Stimulated activated CD8-positive, alpha-beta memory T cell treated with anti-CD3 and anti-CD28 coated beads, Interleukin-4, amount 100 ng/mL, for 48 hours (primary cell): ENCODE measurements at regions not wholly inside any gene's neighbourhood (a gene's known extent, or its start where the extent isn't known, plus 50 kb on each side); places are given as distances from the start of the nearest gene placed in this dataset.

ENCODE experiments used
- DNase-seq: peaks from one replicate; pipeline ENCODE4 v3.0.0-alpha.2; 2020

DNA sequence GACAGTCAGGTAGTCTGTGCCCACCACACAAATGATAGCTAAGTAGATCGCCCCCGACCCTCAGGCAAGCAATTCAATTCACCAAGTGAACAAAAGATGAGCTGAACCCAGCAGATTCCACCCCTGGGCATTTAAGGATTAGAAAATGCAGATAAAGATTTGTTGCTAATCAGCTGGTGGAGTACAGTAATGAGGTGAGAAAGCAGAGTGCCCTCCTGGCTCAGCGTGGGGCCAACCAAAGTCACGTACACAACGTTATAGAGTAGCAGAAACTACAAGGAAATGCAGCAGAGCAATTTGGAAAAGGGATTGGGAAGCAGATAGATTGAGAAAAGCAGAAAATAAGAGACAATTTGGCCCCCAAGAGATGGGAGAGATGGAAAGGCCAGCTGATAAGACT, 91.2 kb downstream of the SOX9 start:
- DNase-seq = no peak

DNA sequence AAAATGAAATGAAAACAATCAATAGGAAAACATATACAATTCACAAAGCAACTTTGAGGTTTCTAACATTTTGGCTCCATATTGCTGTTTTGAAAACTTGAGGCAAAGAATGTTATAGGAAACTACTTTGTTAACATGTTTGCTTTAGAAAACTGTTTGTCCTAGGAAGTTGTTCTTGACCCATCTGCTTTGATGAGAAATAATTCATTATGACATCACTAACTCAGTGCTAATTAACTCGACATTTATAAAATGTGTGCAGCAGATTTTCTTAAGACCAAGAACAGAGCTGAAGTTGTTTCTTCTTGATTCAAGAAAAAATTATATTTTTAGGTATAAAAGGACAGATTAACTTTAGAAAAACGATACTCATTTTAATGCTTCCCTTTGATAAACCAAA, 94.7 kb downstream of the SOX9 start:
- no peak for DNase-seq

DNA sequence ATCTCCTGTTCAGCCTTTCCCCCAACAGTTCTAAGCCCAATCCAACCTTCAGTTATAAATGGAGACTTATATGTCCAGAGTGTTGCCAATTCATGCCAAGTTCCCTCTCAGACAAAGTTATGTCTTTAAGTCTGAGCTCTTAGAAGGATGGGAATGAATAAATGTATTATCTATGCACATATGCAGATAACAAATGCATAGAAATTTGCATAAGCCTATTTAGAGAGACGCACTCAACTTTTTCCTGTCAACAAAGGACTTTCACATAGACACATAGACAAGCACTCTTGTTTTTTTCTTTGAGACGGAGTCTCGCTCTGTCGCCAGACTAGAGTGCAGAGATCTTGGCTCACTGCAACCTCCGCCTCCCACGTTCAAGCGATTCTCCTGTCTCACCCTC, 95.1 kb downstream of the SOX9 start:
- no peak for DNase-seq

DNA sequence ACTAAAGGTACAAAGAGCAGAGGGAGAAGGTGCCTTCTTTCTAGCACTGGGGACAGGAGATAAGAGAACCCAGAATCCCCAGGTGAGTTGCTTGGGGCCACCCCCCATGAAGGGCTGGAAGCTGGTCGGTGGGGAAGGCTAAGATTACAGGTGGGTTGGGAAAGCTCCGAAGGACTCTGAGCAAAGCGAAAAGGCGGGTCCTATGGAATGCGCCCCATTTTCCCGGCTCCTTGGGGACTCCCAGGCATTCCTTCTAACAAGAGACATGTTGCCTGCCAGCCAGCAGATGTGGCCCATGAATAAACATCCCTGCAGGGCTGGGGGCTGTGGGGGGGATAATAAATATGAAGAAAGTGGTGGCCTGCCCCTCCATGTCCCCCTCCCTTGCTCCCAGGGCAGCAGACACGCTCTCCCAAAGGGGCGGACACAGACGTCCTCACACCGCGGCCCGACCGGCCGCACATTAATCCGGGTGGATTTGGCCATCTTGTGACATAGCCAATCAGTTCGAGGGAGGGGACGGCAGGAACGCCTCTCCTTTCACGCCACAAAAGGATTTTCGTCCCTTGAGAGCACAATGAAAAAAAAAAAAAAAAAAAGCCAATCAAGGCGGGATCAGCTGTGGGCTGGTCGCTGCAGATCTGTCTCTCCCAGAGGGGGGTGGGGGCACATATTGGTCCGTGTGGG, 98.5 kb downstream of the SOX9 start:
- DNase-seq = no peak

DNA sequence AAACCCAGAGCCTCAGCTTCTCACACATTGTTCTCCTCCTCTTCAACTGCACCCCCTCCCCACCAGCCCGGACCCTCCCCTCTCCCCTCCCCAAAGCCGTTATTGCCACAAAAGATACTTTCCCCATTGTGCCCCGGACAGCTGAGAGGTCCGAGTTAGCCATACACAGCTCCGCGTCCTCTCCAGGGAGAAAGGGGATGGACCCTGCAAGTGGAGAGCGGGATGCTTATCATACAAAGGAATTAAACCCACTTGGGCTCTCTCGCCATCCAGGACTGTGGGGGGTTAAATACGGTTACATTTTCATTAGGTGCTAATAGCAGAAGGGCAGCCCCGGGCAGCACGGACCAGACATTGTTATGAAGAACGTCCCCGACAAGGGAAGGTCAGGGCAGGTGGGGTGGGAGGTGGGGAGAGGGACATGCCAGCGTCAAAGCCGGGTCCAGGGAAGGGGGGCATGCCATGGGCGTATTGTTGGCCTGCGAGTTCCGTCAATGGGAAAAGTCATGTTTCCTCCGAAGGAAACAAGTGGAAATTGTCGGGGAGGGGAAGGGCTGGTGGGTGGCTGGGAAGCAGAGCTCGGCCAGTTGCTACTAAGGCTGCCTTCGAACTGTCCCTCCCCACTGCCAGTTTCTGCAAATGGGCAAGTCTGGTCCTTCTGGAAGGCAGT, 99.1 kb downstream of the SOX9 start:
- DNase-seq = no peak

DNA sequence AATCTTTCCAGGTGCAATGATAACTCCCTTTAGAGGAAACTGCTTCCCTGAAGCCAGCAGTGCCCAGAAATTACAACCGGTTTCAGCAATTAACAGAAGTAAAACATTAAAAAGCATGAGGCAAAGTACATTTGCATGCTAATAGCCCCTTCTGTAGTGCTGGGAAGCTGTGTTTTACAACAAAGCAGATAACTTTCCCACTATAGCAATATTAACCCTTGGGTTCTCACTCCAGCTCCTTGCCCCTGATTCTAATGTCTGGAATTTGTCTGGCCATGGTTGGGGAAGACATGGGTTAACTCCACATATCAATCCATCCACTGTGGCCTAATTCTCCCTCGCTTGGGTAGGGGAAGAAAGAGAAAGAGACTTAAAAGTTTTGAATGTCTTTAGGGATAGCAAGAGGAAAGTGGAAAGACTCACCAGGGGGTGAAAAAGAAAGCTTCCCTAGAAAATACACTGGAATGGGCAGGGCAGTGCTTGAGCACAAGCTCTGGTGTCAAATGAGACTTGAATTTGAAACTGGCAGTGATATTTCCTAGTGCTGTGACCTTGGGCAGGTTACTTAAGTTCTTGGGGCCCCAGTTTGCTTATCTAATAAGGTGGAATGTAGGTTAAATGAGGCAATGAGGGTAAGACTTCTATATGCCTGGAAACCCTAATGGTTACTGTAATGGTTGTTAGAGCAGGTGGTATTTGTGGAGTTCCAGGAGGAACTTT, 102.0 kb downstream of the SOX9 start:
- no peak for DNase-seq

DNA sequence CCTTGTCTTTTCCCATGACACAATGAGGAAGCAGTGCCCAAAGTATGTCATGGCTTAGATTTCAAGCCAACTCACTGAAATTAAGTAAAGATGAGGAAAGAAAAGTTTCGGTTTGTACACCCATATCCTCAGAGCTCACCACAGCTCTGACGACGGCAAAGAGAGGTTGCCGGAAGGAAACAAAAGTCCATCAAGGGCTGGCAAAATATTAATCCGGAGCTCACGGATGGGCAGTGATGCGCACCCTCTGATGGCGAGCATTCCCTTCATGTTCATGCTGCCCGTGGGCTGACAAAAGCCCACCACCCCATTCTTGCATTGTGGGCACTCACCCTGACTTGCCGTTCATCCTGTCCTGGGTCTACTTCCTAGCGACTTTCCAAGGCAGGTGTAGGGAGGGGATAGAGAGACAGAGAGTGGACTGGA, 103.1 kb downstream of the SOX9 start:
- no peak for DNase-seq

DNA sequence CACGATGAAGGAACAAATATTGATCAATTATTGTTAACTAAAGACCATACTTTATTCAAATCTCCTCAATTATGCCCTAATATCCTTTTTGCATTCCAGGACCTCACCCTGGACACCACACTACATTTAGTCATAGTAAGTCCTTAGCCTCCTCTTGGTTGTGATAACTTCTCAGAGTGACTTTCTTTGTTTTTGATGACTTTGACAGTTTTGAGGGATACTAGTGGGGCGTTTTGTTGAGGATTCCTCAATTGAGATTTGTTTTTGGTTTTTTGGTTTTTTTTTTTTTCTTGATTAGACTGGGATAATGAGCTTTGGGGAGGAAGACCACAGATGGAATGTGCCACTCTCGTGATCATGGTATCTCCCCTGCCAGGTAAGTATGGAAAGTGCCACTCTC, 105.5 kb downstream of the SOX9 start:
- no peak for DNase-seq

DNA sequence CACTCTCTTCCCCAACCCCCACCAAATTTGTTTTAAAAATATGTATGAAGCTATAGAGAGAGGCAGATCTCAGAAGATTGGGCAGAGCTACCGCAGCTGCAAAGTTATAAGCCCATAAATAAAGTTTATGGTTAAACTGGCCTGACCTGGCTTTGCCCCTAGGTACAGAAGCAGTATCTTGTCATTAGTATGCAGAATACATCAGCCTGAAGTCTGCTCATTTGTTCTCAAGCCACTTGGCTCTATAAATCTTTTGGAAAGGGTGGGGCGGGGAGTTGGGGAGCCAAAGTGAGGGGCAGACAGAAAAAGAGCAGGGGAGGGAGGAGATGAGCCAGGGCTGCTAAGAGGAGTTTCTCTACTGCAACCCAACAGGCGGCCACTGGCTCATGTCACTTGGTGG, 113.2 kb downstream of the SOX9 start:
- no peak for DNase-seq

DNA sequence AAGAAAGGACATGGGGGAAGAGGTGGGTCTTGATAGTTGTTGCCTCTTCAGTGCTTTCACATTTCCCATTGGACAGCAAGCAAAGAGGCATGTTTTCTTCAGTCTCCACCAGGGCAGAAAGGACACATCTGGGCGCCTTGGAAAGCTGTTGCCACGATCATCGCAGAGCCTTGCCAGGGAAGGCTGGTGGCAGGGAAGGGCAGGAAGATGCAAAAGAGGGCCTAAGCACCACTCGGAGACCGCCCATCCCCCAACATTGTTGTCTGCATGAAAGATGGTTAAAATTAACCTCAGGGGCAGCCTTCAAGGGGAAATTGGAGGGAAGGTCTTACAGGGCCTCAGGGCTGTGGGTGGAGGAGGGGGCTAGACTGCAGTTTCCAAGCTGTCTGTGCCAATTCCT, 114.2 kb downstream of the SOX9 start:
- DNase-seq = no peak

DNA sequence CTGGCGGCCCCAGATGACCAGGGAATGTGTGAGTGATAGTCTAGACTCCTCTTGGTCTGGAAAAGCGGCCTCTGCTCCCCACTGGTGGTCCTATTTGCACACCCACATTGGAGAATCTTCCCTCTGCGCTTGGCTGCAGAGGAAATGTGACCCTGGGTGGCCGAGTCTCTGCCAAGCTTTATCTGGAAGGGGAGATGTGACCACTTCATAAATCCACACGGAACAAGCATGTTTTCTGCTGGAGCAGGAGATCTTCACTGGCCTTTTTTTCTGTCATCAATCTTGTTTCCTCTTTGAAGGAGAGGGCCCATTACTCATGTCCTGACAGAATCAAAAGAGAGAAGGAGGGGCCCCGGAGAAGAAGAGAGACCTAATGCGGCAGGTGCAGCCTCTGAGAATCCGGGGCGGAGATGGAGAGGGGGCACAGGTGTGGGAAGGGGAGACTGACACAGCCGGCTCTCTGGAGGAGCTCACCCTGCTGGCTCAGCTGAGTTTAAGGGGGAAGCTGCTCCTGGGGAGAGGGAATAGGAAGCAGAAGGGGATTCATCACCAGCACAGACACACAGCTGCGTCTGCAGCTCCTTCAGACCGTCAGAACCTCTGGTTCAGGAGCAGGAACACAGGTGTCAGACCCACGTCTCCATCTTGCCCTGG, 116.3 kb downstream of the SOX9 start:
- DNase-seq = no peak

DNA sequence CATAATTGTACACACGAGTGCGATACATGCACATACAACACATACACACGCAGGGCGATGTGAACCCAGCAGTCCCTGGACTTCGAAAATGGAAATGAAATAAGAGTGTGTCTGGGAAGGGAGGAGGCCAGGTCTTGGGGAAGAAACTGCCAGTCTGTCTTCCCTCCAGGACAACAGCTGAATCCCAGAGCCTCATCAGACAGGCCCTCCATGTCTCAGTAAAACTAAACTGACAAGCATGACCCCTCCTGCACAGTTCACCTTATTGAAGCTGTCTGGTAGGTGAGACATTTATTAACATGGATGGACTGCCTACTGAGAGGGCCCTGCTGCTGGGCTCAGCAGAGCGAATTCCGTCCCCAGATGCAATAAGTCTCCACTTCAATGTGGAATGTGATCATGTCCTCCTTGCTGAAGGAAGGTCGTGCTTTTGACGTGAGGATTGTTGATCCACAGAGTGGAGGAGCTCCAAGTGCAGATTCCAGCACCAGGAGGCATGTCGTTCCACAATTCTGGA, 117.4 kb downstream of the SOX9 start:
- DNase-seq = no peak

DNA sequence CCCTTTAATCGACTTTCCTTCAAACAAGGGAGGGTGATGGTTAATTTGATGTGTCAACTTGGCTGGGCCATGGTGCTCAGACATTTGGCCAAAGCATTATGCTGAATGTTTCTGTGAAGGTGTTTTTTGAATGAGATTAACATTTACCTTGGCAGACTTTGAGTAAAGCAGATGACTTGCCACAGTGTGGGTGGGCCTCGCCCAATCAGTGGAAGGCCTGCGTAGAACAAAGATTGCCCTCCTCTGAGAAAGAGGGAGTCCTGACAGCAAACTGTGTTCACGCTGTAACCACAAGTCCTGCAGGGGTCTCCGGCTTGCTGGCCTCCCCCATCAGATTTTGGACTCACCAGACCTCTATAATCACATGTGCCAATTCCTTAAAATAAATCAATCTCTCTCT, 118.7 kb downstream of the SOX9 start:
- DNase-seq = no peak

DNA sequence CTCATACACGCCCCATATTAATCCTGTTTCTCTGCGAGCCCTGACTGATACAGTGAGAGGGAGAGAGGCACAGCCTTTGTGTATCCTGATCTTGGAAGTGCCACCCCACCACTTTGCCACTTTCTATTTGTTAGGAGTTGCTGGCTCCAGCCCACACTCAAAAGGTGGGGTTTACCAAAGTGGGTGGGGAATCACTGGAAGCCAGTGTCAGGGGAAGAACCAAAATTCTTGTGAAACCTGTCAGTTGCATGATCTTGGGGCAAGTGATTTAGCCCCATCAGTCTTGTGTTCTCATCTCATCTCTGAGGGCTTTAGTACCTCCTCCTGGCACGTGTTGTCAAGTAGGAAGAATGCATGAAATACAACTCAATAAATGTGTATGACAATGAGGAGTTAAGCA, 119.5 kb downstream of the SOX9 start:
- DNase-seq = no peak

DNA sequence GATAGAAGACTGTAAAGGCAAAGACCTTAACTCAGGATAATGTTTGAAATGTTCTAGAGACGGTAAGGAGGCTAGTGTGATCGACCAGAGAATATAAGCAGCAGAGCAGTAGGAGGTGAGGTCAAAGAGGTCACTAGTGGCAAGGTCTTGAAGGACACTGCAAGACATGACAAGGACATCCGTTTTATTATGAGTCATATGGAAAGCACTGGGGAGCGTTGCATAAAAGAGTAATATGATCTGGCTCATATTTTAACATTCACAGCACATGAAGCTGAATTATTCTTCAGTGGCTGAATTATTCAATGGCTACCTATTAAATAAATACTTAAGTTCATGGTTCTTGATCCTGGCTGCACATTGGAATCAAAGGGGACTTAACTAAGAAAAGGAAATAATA, 123.7 kb downstream of the SOX9 start:
- no peak for DNase-seq

DNA sequence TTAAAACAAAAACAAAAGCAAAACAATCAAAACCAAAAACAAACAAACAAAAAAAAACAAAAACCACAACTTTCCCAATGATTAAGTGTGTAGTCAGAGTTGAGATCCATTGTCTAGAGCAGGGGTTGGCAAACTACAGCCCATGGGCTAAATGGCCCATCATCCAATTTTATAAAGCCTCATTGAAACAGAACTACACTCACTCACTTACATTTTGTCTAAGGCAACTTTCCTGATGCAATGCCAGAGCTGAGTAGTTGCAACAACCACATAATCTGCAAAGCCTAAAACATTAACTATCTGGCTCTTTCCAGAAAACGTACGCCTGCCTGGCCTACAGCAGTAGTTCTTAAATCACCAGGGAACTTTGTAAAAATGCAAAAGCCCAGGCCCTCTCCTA, 124.1 kb downstream of the SOX9 start:
- DNase-seq = no peak

DNA sequence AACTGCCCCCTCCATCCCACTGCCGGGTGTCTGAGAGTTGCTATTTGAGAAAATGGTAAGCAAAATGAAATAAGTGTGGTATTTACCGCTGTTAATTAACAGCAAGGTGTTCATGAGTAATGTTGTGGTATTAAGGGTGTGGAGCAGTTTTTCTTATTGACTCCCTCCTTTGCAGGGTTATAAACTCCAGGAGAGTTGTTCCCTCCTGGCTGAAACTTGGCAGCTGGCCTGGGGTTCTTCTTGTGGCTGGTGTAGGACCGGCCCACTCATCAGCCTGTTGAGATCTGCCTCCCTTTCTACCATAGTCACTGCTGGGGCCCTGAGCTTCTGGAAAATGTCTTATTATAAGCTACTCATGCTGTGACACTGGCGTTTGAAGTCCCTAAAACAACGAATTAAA, 128.6 kb downstream of the SOX9 start:
- no peak for DNase-seq

DNA sequence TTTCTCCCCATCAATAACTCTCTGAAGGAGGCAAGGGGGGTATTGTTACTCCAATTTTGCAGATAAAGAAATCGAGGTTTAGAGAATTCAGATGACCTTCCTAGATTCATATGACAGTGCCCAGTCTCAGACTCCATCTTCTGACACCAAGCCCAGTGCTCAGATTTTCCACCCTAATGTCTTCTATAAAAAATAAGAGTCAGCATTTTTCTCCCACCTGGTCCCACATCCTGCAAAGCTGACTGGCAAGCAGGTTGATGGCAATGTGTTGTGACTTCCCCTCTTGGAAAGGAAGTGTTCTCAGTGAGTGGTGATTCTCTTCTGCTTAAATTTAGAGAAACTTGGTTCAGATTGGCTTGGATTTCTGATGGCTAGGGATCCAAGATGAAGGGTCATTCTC, 129.4 kb downstream of the SOX9 start:
- DNase-seq = no peak

DNA sequence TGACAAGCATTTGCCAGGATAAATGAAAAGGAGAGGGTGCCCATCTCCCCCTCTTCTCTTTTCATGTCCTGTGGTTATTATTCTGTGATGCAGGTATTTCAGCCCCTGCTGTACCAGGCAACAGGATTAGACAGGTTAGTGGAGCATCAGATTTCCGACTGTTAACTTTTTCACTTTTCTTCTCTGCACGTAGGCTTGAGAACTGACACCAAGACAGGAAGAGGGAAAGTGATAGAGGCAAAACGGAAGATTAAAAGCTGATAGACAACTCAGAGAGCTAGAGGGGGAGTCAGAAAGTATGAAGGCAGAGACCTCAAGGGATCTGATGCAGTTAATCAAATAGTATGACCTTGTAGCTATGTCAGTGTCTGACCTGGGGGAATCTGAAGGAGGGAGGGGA, 132.8 kb downstream of the SOX9 start:
- no peak for DNase-seq

DNA sequence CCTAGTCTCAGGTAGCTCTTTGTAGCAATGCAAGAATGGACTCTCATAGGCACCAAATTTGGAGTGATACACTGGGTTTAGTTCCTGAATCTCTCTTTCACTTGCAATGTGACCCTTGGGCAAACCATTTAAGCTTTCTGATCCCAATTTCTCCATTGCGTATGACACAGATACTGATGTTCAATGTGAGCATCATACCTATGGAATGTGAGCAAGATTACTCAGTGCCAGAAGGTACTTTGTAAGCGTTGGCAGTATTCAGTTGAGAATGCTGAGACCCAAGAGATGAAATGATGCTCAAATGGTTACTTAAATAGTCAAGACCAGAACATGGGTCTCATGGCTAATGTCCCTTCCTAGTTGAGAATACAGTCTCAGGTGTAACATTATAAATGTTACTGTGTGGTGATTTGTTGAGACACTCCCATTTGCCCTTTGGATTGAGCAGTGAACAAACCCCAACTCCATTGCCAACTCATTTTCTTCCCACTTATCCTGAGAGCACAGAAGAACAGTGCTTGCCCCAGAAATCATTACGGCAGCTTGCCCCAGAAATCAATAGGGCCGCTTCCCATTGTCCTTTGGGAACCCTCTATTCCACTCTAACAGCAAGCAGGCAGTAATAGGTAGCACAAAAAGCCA, 134.1 kb downstream of the SOX9 start:
- DNase-seq = no peak

DNA sequence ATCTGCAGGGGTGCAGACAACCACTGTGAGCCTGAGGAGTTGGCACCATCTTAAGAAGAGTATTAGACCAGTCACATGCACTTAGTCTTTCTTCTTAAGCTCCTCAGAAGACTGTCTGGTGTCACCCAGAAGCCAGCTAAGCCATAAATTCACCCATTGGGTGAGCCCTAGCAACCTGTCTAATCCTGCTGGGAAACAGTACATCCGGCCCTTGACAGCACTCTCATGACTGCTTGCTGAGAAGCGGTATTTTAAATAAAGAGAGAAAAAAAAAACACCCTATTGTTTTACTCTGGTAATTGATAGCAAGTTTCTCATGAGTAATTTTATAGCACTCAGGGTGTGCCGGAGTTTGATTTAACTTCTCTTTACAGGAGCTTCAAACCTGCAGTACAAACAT, 134.7 kb downstream of the SOX9 start:
- no peak for DNase-seq

DNA sequence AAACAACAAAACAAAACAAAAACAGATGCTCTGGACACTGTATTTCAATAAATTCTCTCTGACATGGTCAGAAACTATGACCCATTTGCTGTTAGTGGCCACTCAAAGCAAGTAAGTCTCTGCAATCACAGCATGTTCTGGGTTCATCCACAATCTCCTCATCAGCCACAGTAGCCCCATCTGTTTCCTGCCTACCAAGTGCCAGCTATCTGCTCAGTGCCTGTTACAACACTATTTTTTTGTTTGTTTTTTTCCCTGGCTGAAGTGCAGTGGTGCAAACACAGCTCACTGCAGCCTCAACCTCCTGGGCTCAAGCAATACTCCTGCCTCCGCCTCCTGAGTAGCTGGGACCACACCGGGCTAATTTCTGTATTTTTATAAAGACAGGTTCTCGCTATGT, 137.9 kb downstream of the SOX9 start:
- DNase-seq = no peak

DNA sequence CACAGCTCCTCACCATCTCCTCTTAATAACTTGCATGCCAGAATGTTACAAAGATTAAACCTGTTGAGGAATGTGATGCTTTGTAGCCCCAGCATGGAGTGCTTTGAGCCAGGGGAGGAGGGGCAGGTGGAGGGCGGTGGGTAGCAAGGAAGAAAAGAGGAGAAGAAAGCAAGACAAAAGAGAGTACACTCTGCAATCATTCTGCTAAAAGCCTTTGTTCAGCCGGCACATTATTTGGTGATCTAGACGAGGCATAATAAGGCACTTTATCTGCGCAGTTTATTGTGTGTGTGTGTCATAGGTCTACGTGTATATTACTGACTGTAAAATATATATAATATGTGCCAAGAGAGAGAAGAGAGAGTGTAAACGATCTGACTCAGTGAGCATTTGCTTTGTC, 139.1 kb downstream of the SOX9 start:
- no peak for DNase-seq
